ENCODE measurements at regions not wholly inside any gene's neighbourhood (a gene's known extent, or its start where the extent isn't known, plus 50 kb on each side); places are given as distances from the start of the nearest gene placed in this dataset.

- no peak overlapping the region for H3K4me2 ChIP-seq (ENCODE audit: insufficient read depth, low read length)
- H3K9ac ChIP-seq (ENCODE audit: insufficient read depth in 1 of 2, low read depth in 2 of 2, low read length in 2 of 2), result no peak overlapping the region
- in situ Hi-C loops (cut with MboI), result no loop called here
- ChIA-PET CTCF (ENCODE audit: low intra/inter-chr PET ratio) (no interaction called here), POLR2A (no interaction called here)
- H2AFZ ChIP-seq (ENCODE audit: low read depth, low read length), result no peak overlapping the region
- no peak for ATAC-seq
- intact Hi-C loops (cut with micrococcal nuclease), result no loop called here
- H3K9me1 ChIP-seq (ENCODE audit: control insufficient read depth, insufficient read depth, low read length), result peaks cover 3% of the 10 kb centered on the region
- TF ChIP-seq KHSRP (IDR thresholded peaks at IDR 0.05), result no peak
- TF ChIP-seq RFX1 (IDR thresholded peaks at IDR 0.05), result no peak
- TF ChIP-seq HMBOX1 (IDR thresholded peaks at IDR 0.05), result no peak
- TF ChIP-seq BCLAF1 (IDR thresholded peaks at IDR 0.05; ENCODE audit: borderline replicate concordance in 1 of 2, control insufficient read depth in 1 of 2, low read depth in 2 of 2, low read length in 1 of 2), result no peak
- no peak for TF ChIP-seq ZNF277 (CRISPR knock-in tag; IDR thresholded peaks at IDR 0.05; ENCODE audit: borderline replicate concordance)
- no peak for TF ChIP-seq CEBPB (tag; IDR thresholded peaks at IDR 0.05)
- TF ChIP-seq ZNF589 (CRISPR knock-in tag; IDR thresholded peaks at IDR 0.05; ENCODE audit: low read depth), result no peak
- no peak for TF ChIP-seq BACH1 (tag; IDR thresholded peaks at IDR 0.05)
- TF ChIP-seq HDAC1 (IDR thresholded peaks at IDR 0.05), result no peak
- no peak for TF ChIP-seq POU5F1 (IDR thresholded peaks at IDR 0.05; ENCODE audit: borderline replicate concordance, low read depth, low read length, partially characterized antibody)
- TF ChIP-seq THAP12 (CRISPR knock-in tag; IDR thresholded peaks at IDR 0.05), result no peak
- TF ChIP-seq ZNF12 (CRISPR knock-in tag; IDR thresholded peaks at IDR 0.05), result no peak
- TF ChIP-seq ZNF561 (CRISPR knock-in tag; conservative IDR thresholded peaks at IDR 0.05), result no peak
- no peak for TF ChIP-seq NRF1 (conservative IDR thresholded peaks at IDR 0.05 in 1 of 2, IDR thresholded peaks at IDR 0.05 in 1 of 2)
- no peak for TF ChIP-seq L3MBTL2 (IDR thresholded peaks at IDR 0.05)
- H3K79me2 ChIP-seq (ENCODE audit: control insufficient read depth, insufficient read depth, low read length), result no peaks in the 10 kb centered on the region
- H3K36me3 ChIP-seq (ENCODE audit: control insufficient read depth, insufficient read depth, low read length), result no peaks in the 10 kb centered on the region
- DNase-seq (ENCODE audit: extremely low read depth in 1 of 4, low spot score in 3 of 4), result no peak
- BruUV-seq (replicated peaks), result no TSS peak
- H3K27me3 ChIP-seq (ENCODE audit: control insufficient read depth in 2 of 2, insufficient read depth in 2 of 2, low read length in 2 of 2), result peaks cover 2 to 21% of the 10 kb centered on the region in 2 experiments; a peak in 4 of 5 replicates
- no peak overlapping the region for H3K27ac ChIP-seq (ENCODE audit: extremely low read depth, low read depth, low read length)
- no peaks in the 10 kb centered on the region for H3K4me1 ChIP-seq (replicated peaks in 1 of 2; ENCODE audit: control insufficient read depth in 2 of 2, insufficient read depth in 2 of 2, low read length in 2 of 2)
- 0% methylated on average over 3 of the region's 3 CpGs for WGBS (ENCODE audit: insufficient coverage, low coverage, missing lambda C conversion rate)
- H3K4me3 ChIP-seq, result no peak overlapping the region
- no peaks in the 10 kb centered on the region for H4K20me1 ChIP-seq (replicated peaks; ENCODE audit: control insufficient read depth, insufficient read depth, low read length)
- no peaks in the 10 kb centered on the region for H3K9me3 ChIP-seq (replicated peaks; ENCODE audit: control insufficient read depth, insufficient read depth, low read depth, low read length)
- no peak for FAIRE-seq
These were observed 565.9 kb upstream of the ID2 start for GRCh38 chr2:8115966-8116365.

All from K562 (cell line).